HL-60 (cell line): ENCODE measurements at regions not wholly inside any gene's neighbourhood (a gene's known extent, or its start where the extent isn't known, plus 50 kb on each side); places are given as distances from the start of the nearest gene placed in this dataset.

Source experiments
- GABPA ChIP-seq: IDR thresholded peaks from 2 replicates; pipeline ENCODE4 v1.6.1; 2012; ENCODE audit warnings: low read depth
- POLR2AphosphoS5 ChIP-seq: IDR thresholded peaks from 2 replicates; pipeline ENCODE4 v1.6.1; 2012; ENCODE audit warnings: low read depth
- SPI1 ChIP-seq: IDR thresholded peaks from 2 replicates; pipeline ENCODE4 v1.6.1; 2012; ENCODE audit warnings: low read depth, mild to moderate bottlenecking, borderline replicate concordance
- TF ChIP-seq, protein P1 (sequence below): IDR thresholded peaks from one replicate; pipeline ENCODE4 v1.5.1; 2011; ENCODE audit warnings: low read length, control low read depth, inconsistent platforms; ENCODE audit not compliant: insufficient read depth
- TF ChIP-seq, protein P2 (sequence below): IDR thresholded peaks from 2 replicates; pipeline ENCODE4 v1.6.1; 2012; ENCODE audit warnings: low read depth; ENCODE audit not compliant: insufficient replicate concordance

DNA sequence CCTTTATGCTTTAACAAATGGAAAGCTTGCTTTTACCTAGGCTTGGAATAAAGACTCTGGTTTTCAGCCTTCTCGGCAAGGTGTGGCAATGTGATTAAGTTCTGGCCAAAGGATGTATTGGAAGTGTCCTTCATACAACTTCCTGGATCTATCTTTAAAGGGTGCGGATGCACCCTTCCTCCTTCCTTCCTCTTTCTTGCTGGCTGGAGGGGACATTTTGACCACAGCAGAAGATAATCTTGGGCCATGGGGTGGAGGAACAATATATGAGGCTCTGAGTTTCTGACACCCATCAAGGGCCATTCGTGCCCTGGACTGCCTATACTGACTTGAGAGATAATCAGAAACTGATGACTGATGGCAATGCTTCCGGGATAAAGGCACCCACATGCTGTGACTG, 145.7 kb downstream of the ACER2 start:
- no peak for TF ChIP-seq POLR2AphosphoS5
- TF ChIP-seq, protein P1, sequence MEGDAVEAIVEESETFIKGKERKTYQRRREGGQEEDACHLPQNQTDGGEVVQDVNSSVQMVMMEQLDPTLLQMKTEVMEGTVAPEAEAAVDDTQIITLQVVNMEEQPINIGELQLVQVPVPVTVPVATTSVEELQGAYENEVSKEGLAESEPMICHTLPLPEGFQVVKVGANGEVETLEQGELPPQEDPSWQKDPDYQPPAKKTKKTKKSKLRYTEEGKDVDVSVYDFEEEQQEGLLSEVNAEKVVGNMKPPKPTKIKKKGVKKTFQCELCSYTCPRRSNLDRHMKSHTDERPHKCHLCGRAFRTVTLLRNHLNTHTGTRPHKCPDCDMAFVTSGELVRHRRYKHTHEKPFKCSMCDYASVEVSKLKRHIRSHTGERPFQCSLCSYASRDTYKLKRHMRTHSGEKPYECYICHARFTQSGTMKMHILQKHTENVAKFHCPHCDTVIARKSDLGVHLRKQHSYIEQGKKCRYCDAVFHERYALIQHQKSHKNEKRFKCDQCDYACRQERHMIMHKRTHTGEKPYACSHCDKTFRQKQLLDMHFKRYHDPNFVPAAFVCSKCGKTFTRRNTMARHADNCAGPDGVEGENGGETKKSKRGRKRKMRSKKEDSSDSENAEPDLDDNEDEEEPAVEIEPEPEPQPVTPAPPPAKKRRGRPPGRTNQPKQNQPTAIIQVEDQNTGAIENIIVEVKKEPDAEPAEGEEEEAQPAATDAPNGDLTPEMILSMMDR = no peak
- TF ChIP-seq, protein P2, sequence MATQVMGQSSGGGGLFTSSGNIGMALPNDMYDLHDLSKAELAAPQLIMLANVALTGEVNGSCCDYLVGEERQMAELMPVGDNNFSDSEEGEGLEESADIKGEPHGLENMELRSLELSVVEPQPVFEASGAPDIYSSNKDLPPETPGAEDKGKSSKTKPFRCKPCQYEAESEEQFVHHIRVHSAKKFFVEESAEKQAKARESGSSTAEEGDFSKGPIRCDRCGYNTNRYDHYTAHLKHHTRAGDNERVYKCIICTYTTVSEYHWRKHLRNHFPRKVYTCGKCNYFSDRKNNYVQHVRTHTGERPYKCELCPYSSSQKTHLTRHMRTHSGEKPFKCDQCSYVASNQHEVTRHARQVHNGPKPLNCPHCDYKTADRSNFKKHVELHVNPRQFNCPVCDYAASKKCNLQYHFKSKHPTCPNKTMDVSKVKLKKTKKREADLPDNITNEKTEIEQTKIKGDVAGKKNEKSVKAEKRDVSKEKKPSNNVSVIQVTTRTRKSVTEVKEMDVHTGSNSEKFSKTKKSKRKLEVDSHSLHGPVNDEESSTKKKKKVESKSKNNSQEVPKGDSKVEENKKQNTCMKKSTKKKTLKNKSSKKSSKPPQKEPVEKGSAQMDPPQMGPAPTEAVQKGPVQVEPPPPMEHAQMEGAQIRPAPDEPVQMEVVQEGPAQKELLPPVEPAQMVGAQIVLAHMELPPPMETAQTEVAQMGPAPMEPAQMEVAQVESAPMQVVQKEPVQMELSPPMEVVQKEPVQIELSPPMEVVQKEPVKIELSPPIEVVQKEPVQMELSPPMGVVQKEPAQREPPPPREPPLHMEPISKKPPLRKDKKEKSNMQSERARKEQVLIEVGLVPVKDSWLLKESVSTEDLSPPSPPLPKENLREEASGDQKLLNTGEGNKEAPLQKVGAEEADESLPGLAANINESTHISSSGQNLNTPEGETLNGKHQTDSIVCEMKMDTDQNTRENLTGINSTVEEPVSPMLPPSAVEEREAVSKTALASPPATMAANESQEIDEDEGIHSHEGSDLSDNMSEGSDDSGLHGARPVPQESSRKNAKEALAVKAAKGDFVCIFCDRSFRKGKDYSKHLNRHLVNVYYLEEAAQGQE = no peak
- TF ChIP-seq GABPA = no peak
- no peak for TF ChIP-seq SPI1
